ENCODE measurements at regions not wholly inside any gene's neighbourhood (a gene's known extent, or its start where the extent isn't known, plus 50 kb on each side); places are given as distances from the start of the nearest gene placed in this dataset.
"Not testable (repeated sequence)": the region's sequence is repeated elsewhere in the genome, so short reads cannot be mapped to it uniquely, and the experiment has no call there.

DNA sequence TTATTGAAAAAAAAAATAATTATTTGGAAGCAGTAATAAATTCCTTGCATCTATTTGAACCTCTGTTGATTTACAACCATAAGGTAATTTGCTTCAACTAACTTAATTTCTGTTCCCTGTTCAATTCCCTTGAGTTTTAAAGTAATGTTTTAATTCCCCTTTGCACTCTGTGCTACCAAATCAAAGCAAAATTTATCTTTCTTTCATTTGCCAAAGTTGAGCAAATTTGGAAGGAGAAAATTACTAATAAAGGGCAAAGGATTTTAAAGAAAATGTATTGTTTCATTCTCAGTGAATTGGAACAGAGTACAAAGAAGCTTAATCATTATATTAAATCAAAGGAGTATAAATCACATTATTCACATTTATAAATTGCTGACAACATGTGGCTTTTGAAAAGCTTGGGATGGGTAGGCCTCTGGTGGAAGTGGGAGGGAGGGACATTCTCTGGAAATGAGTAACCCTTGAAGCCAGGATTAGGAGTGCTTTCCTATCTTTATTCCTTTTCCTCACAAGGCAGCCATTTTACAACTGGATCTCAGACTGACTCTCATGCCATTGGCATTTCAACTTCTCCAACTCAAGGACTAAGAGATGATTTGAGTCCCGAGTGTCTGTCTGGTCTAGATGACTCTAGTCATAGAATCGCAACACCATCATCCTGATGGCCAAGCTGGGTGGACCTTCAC is 331.6 kb upstream of the DUSP10 start:
- no peak for DNase-seq (ENCODE audit: low read depth in 3 of 3, low spot score in 1 of 3)

DNA sequence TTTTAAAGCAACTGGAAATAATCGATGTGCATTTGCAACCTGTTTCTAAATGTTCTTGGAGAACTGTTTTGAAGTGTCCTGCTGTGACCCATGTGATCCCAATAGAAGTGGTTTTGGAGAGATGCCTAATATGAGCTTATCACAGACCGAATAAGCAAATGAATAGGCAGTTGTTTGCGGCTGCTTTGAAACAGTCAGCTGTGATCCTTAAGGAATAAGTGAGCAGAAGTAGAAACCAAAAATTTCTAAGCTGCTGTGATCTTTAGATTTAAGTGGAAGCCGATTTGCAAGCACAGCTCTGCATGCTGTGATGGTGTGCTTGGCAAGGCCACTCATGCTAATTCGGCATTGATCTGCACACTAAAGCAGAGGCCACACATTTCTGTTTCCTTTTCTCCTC is 329.5 kb upstream of the DUSP10 start:
- no peak for DNase-seq (ENCODE audit: low read depth in 3 of 3, low spot score in 1 of 3)

DNA sequence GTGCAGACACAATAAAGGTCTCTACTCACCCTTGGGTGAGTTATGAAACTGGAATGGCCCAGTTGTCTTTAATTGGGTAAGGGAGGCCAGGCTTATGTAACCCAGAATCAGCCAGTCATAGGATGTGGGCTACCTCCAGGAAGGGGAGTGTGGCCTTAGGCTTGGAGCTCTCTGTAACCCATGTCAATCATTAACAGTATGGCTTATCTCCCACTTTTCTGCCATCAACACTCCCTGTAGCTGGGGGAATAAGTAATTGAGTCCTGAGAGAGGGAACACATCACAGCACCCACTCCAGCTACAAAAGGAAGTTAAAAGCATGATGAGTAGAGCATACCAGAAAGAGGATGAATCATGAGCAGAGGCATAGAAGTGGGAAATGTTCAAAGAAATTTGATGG is 327.0 kb upstream of the DUSP10 start:
- DNase-seq (ENCODE audit: low read depth in 3 of 3, low spot score in 1 of 3), result no peak

DNA sequence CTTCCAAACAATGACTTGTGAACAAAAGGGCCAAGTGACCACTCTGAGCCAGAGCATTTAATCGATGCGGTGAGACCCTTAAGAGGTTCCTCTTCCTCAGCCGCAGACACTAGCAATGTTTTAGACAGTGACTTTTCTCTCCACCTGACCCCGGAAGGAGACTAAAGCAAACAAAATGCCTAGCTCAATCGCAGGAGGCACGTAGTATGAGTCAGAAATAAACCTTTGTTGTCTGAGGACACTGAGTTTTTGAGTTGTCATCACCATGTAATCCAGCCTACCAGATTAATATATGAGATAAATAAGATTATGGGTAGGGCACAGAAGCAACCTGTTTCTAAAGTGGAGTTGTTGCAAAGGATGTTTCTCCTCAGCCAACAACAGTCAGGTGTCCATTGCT is 326.2 kb upstream of the DUSP10 start:
- DNase-seq (ENCODE audit: low read depth in 3 of 3, low spot score in 1 of 3), result no peak

DNA sequence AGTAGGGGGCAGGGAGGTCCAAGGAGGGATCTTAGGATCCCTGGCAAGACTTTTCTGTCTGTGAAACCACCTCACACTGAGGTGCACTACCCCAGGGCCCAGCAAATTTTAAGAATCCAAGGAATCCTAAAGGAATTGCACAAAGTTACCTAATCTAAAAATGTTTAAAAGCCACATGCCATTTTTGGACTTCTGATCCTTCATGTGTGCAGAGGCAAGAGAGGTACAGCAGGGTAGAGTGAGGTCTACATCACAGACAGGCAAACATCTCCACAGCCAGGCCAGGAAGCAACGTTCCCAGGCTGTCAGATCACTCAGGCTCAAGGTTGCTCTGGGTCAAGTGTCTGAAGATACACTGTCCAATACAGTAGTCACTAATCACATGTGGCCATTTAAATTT is 324.6 kb upstream of the DUSP10 start:
- DNase-seq (ENCODE audit: low read depth in 3 of 3, low spot score in 1 of 3), result no peak

DNA sequence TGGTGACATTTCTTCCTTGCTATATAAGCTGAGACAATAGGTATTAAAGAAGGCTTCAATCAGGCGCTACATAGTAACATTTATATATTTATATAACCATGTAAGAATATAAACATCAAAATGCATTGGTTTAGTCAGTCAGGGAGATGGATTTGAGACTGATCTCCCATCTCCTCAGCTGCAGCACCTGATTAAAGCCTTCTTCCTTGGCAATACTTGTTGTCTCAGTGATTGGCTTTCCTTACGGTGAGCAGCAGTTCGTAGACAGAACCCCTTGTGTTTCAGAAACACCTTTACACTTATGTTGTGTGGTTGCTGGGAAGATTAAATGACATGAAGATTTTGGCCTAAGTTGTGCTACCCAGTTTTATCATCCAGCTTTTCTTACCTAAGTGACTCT is 323.3 kb upstream of the DUSP10 start:
- DNase-seq (ENCODE audit: low read depth in 3 of 3, low spot score in 1 of 3), result no peak

DNA sequence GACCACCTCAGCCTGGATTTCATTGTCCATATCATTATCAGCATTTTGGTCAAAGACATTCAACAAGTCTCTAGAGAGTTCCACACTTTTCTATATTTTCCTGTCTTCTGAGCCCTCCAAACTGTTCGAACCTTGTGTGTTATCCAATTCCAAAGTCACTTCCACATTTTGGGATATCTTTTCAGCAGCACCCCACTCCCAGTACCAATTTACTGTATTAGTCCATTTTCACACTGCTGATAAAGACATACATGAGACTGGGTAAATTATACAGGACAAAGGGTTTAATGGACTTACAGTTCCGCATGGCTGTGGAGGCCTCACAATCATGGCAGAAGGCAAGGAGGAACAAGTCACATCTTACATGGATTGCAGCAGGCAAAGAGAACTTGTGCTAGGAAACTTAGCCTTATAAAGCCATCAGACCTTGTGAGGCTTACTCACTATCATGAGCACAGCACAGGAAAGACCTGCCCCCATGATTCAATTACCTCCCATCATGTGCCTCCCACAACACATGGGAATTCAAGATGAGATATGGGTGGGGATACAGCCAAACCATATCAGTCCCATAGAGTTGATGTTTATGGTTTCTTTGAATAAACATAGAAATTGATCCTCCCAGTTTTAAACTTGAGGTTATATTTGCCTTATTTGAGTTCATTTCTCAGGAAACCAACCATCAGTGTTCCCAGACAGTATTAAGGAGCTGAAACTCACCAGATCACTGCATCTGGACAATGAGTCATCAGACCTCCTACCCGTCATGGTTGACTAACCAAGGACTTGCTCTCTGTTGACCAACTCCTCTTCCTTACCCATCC is 322.7 kb upstream of the DUSP10 start:
- no peak for DNase-seq (ENCODE audit: low read depth in 3 of 3, low spot score in 1 of 3)

DNA sequence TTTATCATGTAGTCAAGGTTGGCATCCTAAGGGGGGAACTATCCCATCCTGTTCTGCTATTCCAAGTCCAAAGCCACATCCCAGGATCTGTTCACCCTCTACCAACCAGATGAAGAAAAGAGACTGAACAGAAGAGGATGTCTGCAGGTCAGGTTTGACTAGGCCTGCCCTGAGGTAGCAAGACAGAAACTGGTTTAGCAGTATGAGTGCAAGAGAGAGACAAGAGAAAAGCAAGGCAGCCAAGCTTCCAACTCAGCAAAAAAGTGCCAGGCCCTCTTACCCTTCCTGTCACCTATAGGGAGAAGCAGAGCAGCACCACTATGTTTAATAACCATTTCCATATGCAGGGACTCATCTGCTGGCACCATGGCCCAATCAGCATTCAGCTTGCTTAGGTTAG is 320.8 kb upstream of the DUSP10 start:
- DNase-seq (ENCODE audit: low read depth in 3 of 3, low spot score in 1 of 3), result no peak

DNA sequence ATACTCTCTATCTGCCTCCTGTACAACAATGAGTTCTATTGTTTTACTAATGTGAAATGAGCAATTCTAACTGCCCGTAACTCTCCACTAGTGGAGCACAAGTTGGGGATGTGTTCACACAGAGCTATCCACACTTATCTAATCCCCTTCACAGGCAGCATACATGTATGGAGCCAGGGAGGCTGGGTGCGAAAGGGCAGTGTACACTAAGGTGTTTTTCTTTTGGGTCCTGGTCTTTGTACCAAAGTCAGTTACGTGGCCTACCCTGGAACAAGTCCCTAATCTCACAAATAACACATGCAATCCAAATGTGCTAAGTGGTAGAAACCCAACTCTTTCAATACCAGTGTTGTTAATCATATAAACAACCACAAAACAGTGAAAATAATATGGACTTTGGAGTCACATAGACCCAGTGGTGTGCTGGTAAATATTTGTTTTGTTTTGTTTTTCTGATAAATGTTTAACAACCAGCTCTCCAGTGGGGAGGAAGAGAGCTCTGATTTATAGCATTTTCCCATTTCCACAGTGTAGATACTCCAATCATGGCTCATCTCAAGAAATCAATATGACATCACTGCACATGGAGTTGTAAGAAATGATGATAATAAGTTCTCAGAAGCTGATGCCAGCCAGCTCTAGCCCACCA is 319.9 kb upstream of the DUSP10 start:
- no peak for DNase-seq (ENCODE audit: low read depth in 3 of 3, low spot score in 1 of 3)

DNA sequence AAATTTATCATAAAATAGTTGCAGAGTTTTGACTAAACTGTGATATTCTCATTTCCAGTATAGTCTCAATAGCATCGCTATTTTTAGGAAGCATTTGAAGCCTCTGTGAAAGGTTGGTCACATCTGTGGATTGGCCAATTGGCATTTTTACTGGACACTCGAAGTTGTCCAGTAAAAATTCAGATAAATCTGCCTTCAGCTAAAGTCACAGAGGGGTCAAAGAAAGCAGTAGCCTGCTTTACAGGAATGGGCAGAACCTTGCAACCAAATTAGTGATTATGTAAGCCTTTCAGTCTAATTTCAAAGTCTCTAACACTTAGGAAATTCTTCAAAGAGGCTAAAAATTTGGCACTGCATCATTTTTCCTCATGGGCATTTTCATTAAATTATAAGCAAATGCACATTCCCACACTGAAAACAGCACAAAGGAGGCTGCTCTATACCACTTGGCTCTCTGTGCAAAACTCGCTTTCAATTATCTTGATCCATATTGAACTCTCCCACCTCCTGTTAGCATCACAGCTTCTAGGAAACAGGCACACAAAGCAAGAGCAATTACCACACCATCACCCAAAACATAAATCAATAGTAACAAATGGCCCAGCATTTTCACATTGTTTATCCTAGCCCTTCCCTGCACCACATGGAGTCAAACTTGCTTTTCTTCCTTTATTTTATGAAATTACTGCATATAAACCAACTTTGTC is 318.5 kb upstream of the DUSP10 start:
- no peak for DNase-seq (ENCODE audit: low read depth in 3 of 3, low spot score in 1 of 3)

DNA sequence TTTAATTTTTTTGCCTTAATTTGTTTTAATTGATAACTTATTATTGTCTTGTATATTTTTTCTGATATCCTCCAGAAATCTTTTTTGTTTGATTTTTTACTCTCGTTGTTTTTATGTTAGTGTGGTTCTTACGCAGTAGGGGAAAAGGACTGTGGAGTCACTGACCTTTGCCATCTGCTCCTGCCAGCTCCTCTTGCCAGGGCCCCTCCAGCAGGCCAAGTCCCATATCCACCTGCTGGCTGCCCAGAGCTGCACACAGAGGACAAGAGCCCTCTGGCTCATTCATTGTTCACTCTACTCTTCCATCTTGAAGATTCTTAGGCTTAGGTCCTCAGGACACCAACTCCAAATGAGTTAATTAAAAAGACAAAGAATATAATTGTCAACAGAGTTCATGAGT is 316.4 kb upstream of the DUSP10 start:
- DNase-seq (ENCODE audit: low read depth in 3 of 3, low spot score in 1 of 3), result no peak

DNA sequence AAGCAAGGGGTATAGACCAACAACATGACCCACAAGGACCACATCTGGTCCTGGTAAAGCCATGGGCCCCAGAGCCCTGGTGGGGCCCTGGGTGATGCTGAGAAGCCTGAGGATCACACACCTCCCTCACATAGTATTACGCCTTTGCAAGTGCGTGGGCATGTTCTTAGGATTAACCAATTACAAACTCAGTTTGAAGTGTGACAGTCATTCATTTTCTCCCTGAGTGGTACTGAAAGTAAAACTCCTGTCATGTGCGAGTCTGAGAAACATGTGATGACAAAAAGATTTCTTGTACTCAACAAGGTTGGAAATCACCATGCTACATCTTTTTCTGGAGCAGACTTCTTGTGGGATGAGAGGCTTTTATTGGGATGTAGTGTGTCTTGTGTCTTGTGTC is 315.3 kb upstream of the DUSP10 start:
- DNase-seq (ENCODE audit: low read depth in 3 of 3, low spot score in 1 of 3), result no peak

DNA sequence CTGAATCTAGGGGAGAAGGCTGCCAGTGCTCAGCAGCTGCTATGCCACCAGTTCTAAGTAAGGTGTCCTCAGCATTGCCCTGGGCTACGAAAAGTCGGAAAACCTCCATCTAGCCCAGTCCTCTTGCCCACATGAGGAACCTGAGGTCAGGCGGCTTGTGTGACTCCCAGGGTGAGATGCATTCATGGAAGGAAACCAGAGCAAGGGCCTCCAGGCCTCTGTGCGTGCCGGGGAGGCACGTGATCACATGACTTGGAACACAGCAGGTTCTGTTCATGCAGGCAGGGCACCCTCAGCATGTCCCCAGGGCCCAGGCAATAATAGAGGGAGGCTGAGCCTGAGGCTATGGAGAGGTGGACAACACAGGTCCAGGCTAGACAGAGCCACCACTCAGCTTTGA is 312.5 kb upstream of the DUSP10 start:
- DNase-seq (ENCODE audit: low read depth in 3 of 3, low spot score in 1 of 3), result no peak

DNA sequence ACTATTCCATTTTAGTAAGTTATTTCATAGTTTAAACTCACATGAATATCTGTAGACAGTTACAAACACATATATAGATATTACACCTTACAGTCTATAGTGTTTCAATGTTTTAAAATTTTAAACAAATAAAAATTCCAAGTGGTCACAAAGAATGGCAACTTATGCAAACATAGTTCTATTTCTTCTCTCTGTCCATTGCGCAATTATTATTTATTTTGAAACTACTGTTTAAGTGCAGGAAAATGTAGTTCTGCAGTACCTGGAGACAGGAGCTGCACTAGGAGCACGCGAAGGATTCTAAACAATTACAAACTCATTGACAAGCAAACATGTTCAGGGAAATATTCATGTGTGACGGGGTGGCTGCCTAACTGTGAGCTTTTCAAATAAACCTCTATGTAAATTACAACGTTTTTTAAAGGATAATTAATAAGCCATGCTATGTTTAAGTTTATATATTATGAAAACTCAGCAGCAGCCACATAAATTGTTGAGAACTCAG is 312.0 kb upstream of the DUSP10 start:
- no peak for DNase-seq (ENCODE audit: low read depth in 3 of 3, low spot score in 1 of 3)

DNA sequence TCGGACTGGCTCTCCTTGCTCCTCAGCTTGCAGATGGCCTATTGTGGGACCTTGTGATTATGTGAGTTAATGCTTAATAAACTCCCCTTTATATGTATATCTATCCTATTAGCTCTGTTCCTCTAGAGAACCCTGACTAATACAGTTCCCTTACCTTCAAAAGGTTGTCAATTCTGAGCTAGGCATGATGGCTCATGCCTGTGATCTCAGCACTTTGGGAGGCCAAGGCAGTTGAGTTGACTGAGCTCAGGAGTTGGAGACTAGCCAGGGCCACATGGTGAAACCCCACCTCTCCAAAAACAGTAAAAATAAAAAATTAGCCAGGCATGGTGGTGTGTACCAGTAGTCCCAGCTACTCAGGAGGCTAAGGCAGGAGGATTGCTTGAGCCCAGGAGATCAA is 309.4 kb upstream of the DUSP10 start:
- not testable (repeated sequence) for DNase-seq (ENCODE audit: low read depth in 3 of 3, low spot score in 1 of 3)

DNA sequence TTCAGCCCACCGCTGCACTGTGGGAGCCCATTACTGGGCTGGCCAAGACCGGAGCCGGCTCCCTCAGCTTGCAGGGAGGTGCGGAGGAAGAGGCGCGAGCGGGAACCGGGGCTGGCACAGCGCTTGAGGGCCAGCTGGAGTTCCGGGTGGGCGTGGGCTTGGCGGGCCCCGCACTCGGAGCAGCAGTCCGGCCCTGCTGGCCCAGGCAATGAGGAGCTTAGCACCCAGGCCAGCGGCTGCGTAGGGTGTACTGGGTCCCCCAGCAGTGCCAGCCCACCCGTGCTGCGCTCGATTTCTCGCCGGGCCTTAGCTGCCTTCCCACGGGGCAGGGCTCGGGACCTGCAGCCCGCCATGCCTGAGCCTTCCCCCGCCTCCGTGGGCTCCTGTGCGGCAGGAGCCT is 307.8 kb upstream of the DUSP10 start:
- not testable (repeated sequence) for DNase-seq (ENCODE audit: low read depth in 3 of 3, low spot score in 1 of 3)

DNA sequence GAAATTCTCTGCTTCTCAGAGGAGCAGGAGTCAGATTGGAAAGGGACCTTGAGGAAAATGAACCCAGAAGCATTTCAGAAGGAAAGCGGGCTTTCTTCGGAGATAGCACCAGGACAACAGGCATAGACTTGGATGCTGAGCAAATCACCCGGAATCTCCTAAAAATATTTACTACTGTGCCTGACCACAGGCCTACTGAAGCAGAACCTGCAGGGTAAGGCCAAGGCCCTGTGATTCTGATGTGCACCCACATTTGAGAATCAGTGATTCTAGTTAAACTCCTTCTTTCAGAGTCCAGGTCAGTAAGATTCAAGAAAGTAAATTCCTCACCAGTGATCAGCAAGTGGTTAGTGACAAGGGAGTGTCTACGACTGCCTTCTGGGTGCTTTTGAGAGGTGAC is 307.3 kb upstream of the DUSP10 start:
- no peak for DNase-seq (ENCODE audit: low read depth in 3 of 3, low spot score in 1 of 3)

DNA sequence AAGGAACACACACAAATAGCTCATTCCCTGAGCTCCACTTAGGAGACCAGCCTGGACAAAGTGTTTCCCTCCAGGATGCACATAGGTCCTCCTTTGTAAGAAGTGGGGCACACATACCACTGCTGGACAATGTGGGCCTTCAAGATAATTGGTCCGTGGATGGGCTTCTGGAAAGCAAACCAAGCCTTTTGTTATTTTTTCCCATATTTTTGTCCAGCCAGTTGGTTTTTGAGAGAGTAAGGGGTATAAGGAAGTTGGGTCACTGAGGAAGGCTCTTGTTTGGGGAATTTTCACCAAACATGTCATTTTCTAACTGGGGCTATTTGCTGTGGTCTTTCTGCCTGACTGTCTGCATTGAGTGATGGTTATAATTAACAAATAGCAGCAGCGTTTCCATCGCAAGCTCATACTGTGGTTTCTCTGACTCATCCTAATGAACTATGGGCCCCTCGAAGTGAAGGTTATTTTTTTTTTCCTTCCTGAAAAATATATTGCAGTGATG is 306.3 kb upstream of the DUSP10 start:
- DNase-seq (ENCODE audit: low read depth in 3 of 3, low spot score in 1 of 3), result no peak

DNA sequence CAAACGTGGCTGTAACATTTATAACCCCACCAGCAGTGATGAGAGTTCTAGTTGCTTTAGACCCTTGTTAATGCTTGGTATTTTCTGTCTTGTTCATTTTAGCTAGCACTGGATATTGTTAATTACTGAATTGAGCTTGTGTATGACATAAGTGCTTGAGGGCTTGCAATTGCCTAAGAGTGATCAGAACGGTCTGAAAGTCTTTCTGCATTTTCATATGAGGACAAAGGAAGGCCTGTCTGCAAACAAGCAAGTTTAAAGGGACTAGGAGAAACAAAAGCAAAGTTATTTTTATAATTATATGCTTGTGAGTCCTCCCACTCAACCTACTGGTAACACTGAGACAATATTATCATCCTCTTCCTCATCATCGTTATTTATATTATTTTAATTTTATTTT is 305.5 kb upstream of the DUSP10 start:
- DNase-seq (ENCODE audit: low read depth in 3 of 3, low spot score in 1 of 3), result no peak

DNA sequence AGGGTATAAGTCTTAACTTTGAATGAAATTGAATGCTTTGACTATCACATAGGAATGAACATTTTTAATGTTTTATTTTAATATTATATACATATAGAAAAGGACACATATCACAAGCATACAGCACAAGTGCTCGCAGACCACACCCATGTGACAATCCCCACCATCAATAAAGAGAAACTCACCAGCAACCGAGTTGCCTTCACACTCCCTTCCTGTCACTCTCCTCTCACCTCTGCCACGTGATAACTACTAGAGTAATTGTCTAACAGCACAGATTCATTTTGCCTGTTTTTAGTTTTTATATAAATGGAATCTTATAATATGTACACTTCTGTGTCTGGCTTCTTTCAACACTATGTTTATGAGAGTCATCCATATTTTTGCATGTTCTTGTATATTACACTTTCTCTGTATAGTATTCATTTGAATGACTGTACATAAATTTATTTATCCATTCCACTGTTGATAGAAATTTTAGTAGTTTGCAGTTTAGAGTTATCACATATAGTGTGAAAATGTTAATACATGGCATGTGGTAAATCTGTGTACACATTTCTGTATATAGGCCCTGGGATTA is 304.9 kb upstream of the DUSP10 start:
- DNase-seq (ENCODE audit: low read depth in 3 of 3, low spot score in 1 of 3), result no peak

DNA sequence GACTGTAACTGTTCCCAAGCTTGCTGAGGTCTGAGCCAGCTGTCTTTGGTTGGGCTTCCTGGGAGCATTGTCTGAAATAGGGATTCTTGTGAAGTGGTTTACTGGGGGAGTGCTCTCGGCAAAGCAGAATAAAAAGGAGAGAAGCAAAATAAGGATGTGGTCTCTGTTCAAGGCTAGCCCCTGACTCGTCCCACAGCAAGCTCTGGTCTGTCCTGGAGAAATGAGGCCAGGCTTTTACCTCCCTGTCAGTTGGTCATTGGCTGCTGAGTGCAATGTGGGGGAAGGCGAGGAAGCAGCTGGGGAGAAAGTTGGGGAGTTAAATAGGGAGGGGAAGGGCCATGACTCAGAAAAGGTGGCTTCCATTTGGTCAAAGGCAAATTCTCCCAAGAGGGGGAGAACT is 303.9 kb upstream of the DUSP10 start:
- no peak for DNase-seq (ENCODE audit: low read depth in 3 of 3, low spot score in 1 of 3)

Data from stimulated activated CD4-positive, alpha-beta T cell treated with anti-CD3 and anti-CD28 coated beads, TNF-alpha, amount 100 ng/mL, for 1 hour (primary cell).